ENCODE measurements at regions not wholly inside any gene's neighbourhood (a gene's known extent, or its start where the extent isn't known, plus 50 kb on each side); places are given as distances from the start of the nearest gene placed in this dataset.

GRCh38 chr15:94848054-94848453, 616.7 kb downstream of the MCTP2 start:
- TF ChIP-seq CTCF (conservative IDR thresholded peaks at IDR 0.05; ENCODE audit: low read depth in 2 of 2) (no peak), EZH2 (IDR thresholded peaks at IDR 0.05; ENCODE audit: low read depth, unreplicated experiment) (no peak), CREB1 (CRISPR knock-in tag; IDR thresholded peaks at IDR 0.05; ENCODE audit: low read depth) (no peak), JUNB (IDR thresholded peaks at IDR 0.05; ENCODE audit: unreplicated experiment) (no peak), POLR2AphosphoS5 (IDR thresholded peaks at IDR 0.05; ENCODE audit: low read depth) (no peak), EZH2phosphoT487 (IDR thresholded peaks at IDR 0.05; ENCODE audit: unreplicated experiment) (no peak)
- TF ChIP-seq, protein P1, sequence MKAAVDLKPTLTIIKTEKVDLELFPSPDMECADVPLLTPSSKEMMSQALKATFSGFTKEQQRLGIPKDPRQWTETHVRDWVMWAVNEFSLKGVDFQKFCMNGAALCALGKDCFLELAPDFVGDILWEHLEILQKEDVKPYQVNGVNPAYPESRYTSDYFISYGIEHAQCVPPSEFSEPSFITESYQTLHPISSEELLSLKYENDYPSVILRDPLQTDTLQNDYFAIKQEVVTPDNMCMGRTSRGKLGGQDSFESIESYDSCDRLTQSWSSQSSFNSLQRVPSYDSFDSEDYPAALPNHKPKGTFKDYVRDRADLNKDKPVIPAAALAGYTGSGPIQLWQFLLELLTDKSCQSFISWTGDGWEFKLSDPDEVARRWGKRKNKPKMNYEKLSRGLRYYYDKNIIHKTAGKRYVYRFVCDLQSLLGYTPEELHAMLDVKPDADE (IDR thresholded peaks at IDR 0.05): no peak
